Sigmoid colon (tissue), 4 donors: ENCODE measurements at regions not wholly inside any gene's neighbourhood (a gene's known extent, or its start where the extent isn't known, plus 50 kb on each side); places are given as distances from the start of the nearest gene placed in this dataset.

Source experiments
- CTCF ChIP-seq, 4 experiments: fragments of 450-650 bp in 3 of 4; fragments of 200-600 bp in 1 of 4; IDR thresholded peaks; one replicate each; pipeline ENCODE4 v1.5.1; 2016 to 2019; ENCODE audit warnings: antibody characterized with exemption in 4 of 4, mild to moderate bottlenecking in 3 of 4, moderate library complexity in 2 of 4
- POLR2A ChIP-seq, 2 donors: fragments of 450-650 bp; IDR thresholded peaks; one replicate each; pipeline ENCODE4 v1.6.1; 2016; ENCODE audit warnings: antibody characterized with exemption in 2 of 2, mild to moderate bottlenecking in 2 of 2, moderate library complexity in 2 of 2
- POLR2AphosphoS5 ChIP-seq, 4 donors: sonication (generic); formaldehyde crosslinking; IDR thresholded peaks; one replicate each; pipeline ENCODE4 v1.6.1; 2017; ENCODE audit warnings: antibody characterized with exemption in 4 of 4

GRCh38 chr20:12764053-12764452, 244.7 kb upstream of the SPTLC3 start:
- TF ChIP-seq CTCF (IDR thresholded peaks at IDR 0.05) (no peak), POLR2AphosphoS5 (IDR thresholded peaks at IDR 0.05) (no peak), POLR2A (IDR thresholded peaks at IDR 0.05) (no peak)
